ELF-1 (cell line): ENCODE measurements at regions not wholly inside any gene's neighbourhood (a gene's known extent, or its start where the extent isn't known, plus 50 kb on each side); places are given as distances from the start of the nearest gene placed in this dataset.

ENCODE experiments used
- DNase-seq: peaks from one replicate; pipeline ENCODE4 v3.0.0-alpha.2; 2016; ENCODE audit warnings: low read depth, low spot score

DNA sequence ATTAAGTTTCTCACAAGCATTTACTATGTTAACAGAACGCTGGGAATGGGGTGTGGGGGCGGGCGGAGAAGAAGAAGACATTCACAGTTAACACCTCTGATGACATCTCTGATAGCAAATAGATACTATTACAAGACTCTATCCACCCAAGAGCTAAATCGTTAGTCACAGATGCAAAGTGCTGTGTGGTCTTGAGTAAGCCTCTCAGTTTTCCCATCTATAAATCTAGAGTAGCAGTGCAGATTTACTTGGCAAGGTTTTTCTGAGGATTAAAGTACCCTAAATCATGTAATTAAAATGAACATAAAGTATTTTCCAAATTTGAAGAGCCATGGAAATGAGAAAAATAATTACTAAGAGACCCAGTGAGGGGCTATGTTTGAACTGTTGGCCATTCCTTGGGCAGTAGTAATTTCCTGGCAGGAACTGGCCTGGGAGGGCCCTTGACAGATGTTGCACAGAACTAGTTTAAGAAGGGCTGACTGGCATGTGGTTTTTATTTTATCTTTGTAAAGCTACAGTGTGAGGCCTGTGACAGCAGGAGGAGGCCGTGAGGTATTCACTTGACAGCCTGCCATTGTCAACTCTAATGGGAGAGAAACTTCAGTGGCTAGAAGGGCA lies 58.7 kb upstream of the APOBEC4 start:
- no peak for DNase-seq

DNA sequence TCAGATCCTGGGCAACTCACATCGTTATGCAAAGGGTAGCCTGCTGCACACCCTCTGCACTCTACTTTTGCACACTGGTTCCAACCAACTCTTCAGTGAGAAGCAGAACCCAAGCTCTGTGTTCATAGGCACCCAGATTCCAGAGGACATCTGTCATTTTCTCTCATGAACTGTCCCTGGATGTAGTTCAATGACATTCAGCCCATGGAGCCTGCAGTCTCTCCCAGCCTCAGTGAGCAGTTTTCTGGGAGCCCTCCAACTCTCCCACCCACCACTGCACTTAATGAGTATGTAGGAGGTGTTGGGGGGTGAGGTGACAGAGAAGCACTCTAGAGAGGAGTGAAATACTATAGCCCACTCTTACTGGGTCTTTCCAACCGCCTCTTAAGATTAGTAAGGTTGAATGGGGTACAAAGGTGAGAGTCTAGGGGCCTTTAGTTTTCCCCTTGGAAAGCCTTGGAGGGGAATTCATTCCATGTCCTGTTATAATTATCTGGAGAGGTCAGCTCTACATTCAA lies 58.1 kb upstream of the APOBEC4 start:
- DNase-seq, result no peak

DNA sequence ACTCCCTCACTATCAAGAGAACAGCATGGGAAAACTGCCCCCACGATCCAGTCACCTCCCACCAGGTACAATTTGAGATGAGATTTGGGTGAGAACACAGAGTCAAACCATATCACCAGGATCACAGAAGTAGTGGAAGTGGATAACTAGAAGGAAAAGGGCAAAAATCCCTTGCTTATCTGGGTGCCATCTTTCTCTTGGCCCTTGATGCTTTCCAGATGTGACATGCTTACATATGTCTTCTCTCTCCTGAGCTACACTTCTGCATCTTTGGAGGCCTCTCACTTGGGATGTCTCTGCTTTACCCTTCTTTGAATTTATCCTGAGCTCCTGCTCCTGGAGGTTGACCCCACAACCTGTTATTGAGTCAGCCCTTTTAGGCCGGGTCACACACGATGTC lies 57.6 kb upstream of the APOBEC4 start:
- DNase-seq, result no peak

DNA sequence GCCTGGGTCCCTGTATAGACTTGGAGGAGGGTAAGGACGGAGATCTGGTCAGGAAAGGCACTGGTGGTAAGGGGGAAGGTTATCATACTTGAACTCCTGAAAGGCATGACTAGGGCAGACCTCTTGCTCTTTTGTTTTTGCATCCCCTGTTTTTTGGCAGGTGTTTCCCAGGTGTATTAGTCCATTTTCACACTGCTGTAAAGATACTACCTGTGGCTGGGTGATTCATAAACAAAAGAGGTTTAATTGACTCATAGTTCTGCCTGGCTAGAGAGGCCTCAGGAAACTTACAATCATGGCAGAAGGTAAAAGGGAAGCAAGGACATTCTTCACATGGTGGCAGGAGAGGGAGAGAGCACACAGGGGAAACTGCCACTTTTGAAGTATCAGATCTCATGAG lies 57.2 kb upstream of the APOBEC4 start:
- no peak for DNase-seq

DNA sequence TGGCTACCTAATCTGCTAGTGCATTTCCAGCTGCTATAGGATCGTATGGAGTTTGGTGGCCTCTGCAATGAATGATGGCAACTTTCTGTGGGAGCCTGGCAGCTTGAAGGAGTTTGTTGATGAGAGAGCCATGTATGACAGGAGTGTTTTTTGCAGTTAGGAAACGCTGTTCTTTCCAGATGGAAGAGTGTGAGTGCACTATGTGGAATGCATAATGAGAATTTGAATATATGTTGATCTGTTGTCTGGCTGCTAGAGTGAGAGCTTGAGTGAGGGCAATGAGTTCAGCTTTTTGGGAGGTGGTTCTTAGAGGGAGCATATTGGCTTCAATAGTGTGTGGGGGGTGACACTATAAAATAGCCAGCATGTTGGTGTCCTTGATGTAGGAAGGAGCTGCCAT lies 51.0 kb upstream of the APOBEC4 start:
- no peak for DNase-seq
